NCI-H2029 treated with DMSO at 0.1 percent for 48 hours (cell line): ENCODE measurements at regions not wholly inside any gene's neighbourhood (a gene's known extent, or its start where the extent isn't known, plus 50 kb on each side); places are given as distances from the start of the nearest gene placed in this dataset.
A peak's percentile ranks its signal among the peaks of the same experiment; 100 is the strongest.
"Not testable (repeated sequence)": the region's sequence is repeated elsewhere in the genome, so short reads cannot be mapped to it uniquely, and the experiment has no call there.

Experiments used
- DNase-seq: peaks from one replicate; lab custom pipeline; 2025; lab: John Stamatoyannopoulos, UW

DNA sequence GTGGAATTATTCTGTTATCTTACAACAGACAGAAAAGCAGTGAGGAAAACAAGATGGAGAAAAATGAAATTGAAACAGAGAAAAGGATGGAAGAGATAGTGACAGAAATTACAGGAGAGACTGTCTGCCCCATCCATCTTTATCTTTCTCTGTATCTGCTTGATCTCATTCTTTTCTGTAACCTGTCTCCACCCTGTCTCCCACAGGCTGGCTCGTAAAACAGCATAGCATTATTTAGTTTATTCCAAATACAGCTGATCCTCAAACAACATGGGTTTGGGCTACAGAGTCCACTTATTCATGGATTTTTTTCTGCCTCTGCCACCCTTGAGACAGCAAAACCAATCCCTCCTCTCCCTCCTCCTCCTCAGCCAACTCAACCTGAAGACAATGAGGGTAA is 482.3 kb upstream of the JARID2 start:
- no peak for DNase-seq

DNA sequence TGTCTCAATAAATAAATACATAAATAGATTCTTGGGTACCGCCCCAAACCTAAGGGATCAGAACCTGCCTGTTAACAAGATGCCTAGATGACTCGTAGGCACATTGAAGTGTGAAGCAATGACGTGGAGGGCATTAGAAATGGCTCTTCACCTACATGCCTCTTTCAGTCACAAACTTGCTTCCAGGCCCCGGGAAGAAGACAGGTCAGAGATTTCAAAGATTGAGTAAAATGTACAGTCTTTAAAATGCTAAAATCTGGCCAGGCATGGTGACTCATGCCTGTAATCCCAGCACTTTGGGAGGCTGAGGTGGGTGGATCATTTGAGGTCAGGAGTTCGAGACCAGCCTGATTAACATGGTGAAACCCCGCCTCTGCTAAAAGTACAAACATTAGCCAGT is 480.8 kb upstream of the JARID2 start:
- DNase-seq: no peak

DNA sequence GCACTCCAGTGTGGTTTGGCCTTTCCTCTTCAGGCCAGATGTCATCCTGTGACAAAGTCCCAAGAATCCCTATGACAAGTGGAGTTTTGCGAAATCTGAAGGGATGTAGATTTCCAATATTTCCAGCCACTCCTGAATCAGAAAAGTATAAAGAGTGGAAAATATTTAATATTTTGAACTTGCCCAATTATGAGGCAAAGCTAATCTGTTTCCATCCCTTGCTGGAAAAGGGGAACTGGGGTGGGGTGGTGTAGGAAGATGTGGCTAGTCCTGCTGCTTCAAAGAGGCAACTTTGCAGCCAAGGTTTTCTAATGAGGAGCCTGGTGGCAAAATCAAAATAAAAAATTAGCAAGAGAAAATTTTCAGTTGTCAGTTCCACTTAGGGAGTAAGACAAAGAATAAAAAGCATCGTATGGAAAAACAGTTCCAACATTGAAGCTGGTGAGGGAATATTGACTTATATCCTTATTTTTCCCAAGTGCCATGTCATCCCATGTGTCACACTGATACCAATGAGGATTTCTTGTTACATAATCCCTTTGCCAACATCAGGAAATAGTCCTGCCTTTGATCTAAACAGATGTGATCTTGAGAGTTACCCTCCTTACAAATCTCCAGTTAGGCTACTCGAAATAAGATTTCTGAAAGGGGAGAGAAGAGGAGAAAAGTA is 480.0 kb upstream of the JARID2 start:
- DNase-seq: no peak

DNA sequence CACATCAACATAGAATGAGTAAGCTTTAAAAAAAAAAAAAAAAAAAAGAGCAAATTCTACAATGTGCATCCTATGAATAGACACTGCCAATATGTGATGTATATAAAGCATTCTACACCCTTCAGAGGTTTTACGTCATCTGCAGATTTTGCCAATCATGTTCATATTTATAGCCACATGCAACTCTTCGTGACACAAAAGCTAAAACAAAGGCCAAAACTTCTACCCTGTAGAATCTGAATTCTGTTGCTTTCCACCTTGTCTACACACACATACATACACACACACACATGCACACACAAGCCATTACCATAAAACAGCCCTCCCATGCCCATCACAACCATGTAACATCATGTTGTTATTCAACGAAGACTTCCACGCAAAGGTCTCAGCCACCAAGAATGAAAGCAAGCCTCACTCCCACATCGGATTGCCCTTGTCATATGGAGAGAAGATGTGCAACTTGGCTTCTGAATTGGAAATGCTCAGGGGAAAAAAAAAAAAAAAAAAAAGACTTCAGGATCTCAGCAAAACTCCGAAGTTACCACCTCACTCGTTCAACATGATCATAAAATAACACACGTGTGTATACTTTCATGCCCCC is 479.4 kb upstream of the JARID2 start:
- DNase-seq: no peak

DNA sequence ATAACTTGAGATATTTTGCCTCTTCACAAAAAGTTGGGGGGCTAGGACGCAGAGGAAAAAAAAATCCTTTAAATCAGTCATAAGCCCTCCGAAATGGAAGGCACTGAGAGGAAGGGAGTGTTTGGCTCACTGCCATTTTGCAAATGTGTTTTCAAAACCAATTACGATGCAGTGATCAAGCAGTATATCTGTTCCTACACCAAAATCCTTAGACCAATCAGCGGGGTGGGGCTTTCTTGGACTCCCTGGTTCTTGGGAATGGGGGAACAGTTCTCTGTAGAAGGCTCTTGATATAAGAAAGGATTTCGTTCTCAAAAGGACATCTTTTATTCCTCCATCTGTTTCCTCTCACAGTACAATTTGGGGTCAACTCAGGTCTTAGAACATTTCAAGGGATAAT is 478.6 kb upstream of the JARID2 start:
- DNase-seq: no peak

DNA sequence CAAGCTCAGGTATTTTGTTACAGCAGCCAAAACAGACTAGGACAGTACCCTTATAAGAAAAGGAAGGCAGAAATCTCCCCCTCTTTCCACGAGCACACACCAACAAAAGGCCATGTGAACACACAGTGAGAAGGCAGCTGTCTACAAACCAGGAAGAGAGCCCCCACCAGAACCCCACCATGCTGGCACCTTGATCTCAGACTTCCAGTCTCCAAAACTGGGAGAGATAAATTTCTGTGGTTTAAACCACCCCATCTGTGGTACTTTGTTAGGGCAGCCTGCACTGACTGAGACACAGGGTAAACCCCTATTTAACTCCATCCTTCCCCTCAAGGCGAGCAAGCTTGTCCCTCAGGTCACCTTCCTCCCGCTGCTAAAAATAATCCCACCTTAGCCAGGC is 475.8 kb upstream of the JARID2 start:
- DNase-seq: no peak

DNA sequence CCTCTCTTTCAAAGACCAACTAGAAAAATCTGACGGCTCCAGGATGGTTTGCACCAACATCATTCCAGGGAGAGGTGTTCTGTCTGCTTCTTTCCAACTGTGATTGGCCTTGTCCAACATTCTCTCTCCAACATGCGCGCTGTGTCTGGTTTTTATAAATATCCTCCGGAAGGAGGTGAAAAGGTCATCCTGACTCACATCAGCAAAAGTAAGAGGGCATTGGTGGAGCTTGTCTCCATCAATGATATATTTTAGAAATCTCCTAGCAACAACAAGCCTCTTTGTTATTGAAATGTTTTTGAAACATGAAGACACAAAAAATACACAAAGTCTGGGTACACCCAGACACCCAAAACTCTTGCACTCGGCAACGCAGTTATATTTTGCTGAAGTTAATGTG is 475.3 kb upstream of the JARID2 start:
- no peak for DNase-seq

DNA sequence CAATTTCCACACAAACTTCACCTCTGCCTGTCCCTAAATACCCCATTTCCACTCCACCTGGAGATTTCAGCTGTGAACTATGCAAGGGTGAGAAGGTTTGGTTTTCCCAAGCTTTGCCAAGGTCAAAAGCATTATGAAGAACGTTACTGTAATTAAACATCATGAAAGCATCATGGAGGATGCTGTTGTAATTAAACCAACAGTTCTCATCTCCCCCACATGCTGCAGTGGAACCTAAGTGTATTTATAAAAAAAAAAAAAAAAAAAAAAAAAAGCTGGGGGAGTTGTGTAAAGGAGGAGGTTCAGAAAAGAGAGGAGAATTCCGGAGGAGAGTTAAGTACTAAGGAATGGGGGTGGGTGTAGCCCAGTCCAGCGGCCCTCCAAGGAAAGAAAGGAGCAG is 474.9 kb upstream of the JARID2 start:
- DNase-seq: no peak

DNA sequence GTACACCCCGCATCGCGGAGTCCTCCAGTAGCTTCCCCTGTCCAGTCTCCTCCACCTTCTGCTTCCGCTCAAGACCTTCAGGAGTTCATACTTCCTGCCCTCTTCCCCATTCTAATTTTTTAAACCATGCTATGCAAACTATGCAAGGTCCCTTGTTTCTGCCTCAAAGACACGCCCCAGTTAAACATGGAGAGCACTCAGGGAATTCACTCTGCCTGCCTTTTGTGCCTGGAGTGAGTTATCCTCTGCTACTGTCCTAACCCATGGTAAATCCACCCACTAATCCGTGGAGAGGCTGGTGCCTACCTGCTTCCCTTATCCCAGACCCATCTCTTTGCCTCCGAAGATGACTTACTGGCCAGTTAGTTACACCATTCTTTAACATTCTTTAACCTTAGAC is 473.7 kb upstream of the JARID2 start:
- no peak for DNase-seq

DNA sequence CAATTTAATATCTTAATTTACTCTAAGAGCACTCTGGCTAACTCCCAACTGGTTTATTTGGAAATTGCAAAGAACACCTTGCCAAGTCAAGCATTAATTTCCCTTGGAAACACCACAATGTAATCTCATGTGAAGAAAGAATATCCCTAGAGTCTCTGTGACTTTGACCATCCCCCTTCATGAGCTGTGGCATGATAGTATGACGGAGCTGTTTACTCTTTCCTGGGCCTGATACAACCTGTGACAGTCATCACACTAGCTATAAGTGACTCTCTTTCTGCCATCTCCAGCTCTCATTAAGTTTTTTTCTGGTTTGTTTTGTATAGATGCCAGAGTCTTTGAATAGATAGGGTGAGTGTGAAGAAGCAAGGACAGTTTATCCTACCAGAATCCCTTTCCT is 470.3 kb upstream of the JARID2 start:
- DNase-seq: peak; percentile 94

DNA sequence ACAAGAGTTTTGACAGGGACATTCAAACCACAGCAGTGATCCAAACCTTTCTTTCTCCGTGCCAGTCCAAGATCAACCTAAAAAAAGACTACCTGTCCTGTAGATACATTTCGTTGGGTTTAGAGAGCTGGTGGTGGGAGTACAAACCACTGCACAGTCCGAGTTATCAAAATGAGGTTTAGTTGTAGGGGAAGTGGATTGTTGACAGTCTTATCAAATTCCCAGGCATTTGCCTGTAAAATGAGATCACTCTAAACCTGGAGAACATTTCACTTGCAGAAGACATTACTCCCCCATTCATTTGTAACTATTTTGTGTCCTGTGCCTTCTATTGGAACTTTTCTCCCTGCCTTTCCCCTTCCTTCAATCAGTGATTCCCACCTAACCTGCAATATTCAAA is 469.6 kb upstream of the JARID2 start:
- DNase-seq: no peak

DNA sequence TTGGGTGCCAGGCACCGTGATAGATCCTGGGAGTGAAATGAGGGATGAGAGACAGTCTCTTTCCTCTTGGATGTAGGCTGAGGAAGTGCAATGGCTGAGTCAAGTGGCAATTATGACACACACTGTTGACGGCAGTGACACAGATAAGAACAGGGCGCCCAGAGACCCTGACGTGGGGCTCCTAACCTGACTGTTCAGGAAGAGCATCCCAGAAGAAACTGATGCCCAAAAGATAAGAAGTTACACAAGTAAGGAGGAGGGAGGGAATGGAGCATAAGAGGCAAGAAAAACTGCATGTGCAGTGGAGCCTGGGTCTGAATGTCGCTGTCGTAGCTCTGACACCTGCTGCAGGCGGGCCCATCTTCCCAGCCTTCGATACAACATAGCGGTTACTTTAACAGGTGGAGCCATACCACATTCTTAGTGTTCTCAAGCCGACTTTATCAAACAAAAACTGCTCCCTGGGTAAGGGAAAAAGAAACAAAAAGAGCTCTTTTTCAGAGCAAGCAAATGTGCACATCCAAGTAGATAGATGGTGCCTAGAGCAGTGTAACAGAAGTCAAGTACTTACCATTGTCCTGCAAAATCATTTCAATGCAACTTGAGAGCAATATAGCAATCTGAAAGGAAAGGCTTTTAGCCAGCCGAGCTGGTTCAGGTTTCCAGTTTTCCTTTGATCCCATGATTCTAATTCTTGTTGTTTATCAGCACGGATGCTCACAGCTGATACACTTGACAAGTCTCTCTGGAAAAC is 463.9 kb upstream of the JARID2 start:
- DNase-seq: peak; percentile 28

DNA sequence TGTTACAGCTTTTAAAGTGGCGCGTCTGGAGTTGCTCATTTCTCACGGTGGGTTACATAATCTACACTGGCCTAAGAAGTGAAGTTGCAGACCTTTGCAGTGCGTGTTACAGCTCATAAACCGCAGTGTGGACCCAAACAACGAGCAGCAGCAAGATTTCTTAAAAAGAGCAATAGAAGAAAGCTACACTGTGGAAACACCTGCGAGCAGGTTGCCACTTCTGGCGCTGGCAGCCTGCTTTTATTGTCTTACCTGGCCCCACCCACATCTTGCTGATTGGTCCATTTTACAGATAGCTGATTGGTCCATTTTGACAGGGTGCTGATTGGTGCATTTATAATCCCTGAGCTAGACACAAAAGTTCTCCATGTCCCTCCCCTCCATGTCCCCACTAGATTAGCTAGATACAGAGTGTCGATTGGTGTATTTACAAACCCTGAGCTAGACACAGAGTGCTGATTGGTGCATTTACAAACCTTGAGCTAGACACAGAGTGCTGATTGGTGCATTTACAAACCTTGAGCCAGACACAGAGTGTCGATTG is 462.9 kb upstream of the JARID2 start:
- not testable (repeated sequence) for DNase-seq

DNA sequence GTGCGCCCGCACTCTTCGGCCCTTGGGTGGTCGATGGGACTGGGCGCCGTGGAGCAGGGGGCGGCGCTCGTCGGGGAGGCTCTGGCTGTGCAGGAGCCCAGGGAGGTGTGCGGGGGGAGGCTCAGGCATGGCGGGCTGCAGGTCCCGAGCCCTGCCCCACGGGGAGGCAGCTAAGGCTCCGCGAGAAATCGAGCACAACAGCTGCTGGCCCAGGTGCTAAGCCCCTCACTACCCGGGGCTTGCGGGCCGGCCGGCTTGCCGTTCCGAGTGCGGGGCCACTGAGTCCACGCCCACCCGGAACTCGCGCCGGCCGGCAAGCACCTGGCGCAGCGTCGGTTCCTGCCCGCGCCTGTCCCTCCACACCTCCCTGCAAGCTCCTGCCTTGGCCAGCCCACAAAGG is 462.3 kb upstream of the JARID2 start:
- DNase-seq: no peak

DNA sequence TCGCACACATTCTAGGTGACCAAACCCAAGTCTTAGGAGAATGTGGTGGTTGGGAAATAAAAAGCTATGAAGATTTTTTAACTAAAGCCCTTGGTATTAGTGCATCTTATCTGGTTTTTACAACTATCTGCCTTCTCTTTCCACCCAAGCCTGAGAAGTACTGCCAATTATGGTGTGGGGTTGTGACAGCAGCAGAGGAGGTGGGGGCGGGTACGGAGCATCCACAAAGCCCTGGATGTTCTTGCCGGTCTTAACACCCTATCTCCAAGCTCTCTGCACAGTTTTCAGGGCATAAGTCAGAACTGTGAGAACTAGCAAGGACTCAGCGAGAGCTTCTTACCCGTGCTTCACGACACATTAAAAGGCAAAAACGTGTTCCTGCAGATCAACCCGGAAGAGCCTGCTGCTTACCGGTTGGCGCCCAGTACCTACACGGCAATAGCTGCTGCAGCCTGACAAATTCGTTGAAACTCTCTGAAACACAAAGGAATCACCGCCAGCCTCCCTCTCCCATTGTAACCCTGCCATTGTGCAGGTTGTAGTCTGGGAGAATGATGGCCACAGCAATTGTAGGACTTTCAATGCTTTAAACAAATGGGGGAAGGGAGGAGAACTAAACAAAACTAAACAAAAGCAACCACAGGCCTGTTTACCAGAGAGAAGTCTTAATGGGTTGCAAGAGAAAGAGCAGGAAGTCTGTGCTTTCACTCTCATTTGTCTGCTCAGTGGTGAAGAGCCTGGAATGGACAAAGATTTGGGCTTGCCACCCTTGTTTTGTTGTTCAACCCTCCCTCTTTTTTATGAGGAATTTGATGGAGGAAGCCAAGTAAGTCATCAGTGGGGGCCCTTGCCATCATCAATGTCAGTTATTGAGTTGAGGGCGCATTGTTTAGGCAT is 461.0 kb upstream of the JARID2 start:
- peak; percentile 76 for DNase-seq

DNA sequence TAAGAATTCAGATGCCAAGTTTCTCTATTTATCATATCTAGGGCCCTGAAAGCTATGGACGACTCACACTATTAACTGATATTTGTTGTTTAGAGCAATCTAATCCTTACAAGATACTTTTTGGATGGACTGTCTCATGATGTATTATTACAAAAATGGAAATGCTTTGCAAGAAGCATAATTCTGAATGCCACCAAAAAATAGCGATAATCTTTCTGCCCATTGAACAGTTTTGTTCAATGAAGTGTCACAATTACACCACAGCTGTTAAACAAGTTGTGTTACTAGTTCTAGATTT is 460.4 kb upstream of the JARID2 start:
- no peak for DNase-seq

DNA sequence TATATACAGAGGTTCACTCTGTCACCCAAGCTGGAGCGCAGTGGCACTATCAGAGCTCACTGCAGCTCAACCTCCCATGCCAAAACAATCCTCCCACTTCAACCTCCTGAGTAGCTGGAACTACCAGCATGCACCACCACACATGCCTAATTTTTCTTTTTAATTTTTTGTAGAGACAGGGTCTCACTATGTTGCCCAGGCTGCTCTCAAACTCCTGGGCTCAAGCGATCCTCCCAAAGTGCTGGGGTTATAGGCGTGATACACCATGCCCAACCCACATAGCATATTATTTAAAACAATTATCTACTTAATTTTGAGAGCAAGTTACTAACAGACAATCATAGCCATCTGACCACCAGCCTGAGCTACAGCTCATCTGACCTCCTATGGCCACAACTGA is 459.9 kb upstream of the JARID2 start:
- no peak for DNase-seq

DNA sequence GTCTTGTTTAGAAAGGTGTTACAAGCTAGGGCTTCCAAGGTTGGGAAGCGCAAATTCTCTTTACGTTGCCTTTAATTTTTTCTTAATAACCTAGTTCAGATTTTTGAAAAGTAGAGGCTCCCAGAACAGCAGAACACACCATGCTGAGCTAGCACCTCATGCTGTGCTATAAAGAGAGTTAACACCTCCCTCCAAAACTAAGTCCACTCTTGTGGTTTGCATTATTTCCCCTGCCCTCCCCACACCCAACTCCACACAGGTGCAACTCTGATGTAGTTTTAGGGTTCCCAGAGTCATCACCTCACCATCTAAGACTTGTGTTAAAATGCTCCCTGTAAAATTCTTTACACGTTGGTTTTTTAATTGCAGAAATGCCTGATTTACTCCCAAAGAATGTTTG is 459.4 kb upstream of the JARID2 start:
- no peak for DNase-seq

DNA sequence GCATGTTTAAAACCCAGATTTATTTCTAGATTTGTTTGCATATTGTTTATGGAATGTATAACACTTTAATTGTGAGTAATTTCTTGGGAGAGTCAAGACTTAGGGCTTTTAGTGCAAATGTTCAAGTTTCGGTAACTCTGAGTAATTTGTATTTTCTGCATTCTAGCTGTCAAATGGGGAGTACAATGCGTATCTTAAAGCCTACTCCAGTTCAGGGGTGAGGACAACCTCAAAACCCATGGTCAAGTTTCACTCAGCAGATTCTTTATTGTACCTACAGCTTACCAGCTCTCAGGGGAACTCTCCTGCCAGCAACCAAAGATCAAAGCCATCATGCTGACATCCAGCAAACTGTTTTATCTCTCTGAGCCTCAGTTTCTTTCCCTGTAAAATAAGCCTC is 458.6 kb upstream of the JARID2 start:
- no peak for DNase-seq

DNA sequence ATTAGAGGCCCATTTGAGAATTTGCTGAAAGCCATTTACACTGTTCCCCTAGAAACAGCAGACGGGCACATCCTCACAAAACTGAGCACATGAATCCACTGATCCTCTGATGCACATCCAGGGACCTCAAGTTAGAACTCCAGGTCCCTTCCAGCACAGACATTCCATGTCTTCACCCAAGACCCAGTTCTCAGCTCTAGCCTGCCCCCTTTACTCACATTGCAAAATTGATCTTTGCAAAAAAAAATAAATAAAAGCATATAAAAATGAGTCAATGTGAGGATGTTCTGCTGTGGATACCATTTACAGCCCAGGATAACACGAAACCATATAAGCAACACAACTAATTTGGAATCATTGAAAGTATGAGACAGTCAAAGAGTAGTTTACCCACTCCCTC is 458.2 kb upstream of the JARID2 start:
- DNase-seq: no peak

DNA sequence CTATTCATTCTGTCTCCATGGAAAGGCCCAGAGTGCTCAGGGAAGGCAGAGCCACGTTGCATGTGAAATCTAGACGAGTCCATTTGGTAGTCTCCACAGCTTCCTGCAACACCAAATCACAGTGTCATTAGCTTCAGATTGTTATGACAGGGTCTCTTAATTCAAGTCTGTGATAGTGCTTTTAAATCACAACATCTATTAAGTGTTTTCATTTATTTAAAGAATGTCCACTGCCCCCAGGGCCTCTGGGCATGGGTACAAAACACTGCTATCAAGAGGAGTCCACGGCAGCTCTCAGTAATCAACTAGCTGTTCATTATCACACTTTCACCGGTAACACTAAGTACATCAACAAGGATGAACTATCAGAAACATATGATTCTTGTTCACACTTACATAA is 455.9 kb upstream of the JARID2 start:
- DNase-seq: no peak

DNA sequence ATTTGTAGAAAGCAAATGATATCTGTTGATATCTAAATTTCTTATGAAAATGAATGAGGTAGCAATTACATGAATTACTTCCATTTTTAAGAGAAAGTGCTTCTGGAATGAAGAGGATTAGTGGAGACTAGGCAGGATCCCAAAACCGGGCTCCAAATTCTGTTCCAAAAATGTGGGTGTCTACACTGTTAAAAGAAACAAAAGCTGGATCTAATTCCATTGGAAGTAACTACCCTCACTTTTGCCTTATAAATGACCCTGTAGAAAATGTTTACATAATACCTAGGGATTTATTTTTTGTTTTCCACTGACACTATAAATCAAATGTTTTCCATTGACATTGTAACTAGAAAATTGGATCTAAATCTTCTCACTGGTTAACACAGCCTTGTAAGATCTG is 454.9 kb upstream of the JARID2 start:
- no peak for DNase-seq

DNA sequence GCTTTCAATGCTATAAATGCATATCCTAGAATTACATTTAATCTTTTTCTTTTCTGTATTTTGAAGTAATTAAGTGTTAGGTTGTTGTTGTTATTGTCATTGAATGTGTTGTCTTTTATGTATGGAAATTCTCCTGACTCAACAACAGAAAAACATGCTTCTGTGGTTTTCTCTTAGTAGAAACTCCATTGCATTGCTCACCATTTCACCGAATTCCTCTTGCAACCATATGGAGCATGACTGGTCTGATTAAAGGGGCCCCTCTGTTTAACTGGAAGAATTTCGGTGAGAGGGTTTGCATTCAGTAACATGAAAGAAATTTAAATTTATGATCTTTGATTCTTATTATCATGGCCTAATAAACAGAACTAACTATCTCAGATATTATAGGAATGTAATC is 454.3 kb upstream of the JARID2 start:
- DNase-seq: no peak
